Endothelial cell of umbilical vein (primary cell): ENCODE measurements at regions not wholly inside any gene's neighbourhood (a gene's known extent, or its start where the extent isn't known, plus 50 kb on each side); places are given as distances from the start of the nearest gene placed in this dataset.

Experiments
- BruUV-seq: library from RNA; stranded (reverse); fragments of 400-500 nt; replicated peaks from 2 replicates; lab custom pipeline; 2021; lab: Mats Ljungman, UMichigan
- CTCF ChIA-PET: fragments of 300-600, 350-600 bp; sonication (Branson Sonifier 250); formaldehyde crosslinking; loops from one replicate; lab custom pipeline; 2021; ENCODE audit warnings: antibody characterized with exemption, inconsistent platforms; lab: Charles Lee
- POLR2A ChIA-PET: fragments of 300-600, 350-600 bp; sonication (Branson Sonifier 250); formaldehyde crosslinking; loops from one replicate; lab custom pipeline; 2021; ENCODE audit warnings: antibody characterized with exemption, inconsistent platforms; lab: Charles Lee
- DNase-seq: peaks from one replicate; pipeline ENCODE4 v3.0.0-alpha.2; 2011; ENCODE audit warnings: low read depth, low spot score
- FAIRE-seq: peaks from 2 replicates; lab custom pipeline; 2011; peaks lifted over from hg19 to GRCh38; lab: Jason Lieb, UNC
- H2AFZ ChIP-seq: 2 replicates; pipeline ENCODE4 v1.6.0; 2012; ENCODE audit warnings: low read depth, low read length, control low read depth, inconsistent platforms
- H3K27ac ChIP-seq: 2 replicates; pipeline ENCODE4 v1.5.1; 2011; ENCODE audit warnings: low read depth, mild to moderate bottlenecking, control low read depth, low read length, moderate library complexity; ENCODE audit not compliant: insufficient read depth
- H3K27me3 ChIP-seq, 2 experiments: 2 replicates each; pipeline versions ENCODE4 v1.6.0 to v1.6.1; 2011; ENCODE audit warnings: low read length in 2 of 2, mixed read lengths in 1 of 2; ENCODE audit not compliant: control insufficient read depth in 2 of 2, insufficient read depth in 2 of 2
- H3K36me3 ChIP-seq, 2 experiments: 2 replicates in 1 of 2; 3 replicates in 1 of 2; pipeline ENCODE4 v1.5.1; 2011; ENCODE audit warnings: low read length in 2 of 2, mild to moderate bottlenecking in 1 of 2, moderate library complexity in 1 of 2; ENCODE audit not compliant: control insufficient read depth in 2 of 2, insufficient read depth in 2 of 2; ENCODE audit errors: extremely low read depth in 1 of 2
- H3K4me1 ChIP-seq: 3 replicates; pipeline ENCODE4 v1.5.1; 2011; ENCODE audit warnings: mild to moderate bottlenecking, low read length; ENCODE audit not compliant: control insufficient read depth, insufficient read depth; ENCODE audit errors: extremely low read depth
- H3K4me2 ChIP-seq: 2 replicates; pipeline ENCODE4 v1.6.1; 2011; ENCODE audit warnings: low read length, control low read depth, mixed read lengths; ENCODE audit not compliant: insufficient read depth
- H3K4me3 ChIP-seq, 3 experiments: fragments of 200-600 bp in 1 of 3; sonication (generic), shearing (Covaris generic) in 1 of 3; replicated peaks in 1 of 3; 2 replicates each; pipeline ENCODE4 v1.5.1; 2011 to 2016; ENCODE audit warnings: control low read depth in 3 of 3, low read length in 3 of 3, mild to moderate bottlenecking in 2 of 3, inconsistent platforms in 1 of 3, low read depth in 1 of 3, moderate library complexity in 1 of 3; ENCODE audit not compliant: insufficient read depth in 1 of 3
- H3K79me2 ChIP-seq: 2 replicates; pipeline ENCODE4 v1.6.0; 2012; ENCODE audit warnings: low read length, inconsistent platforms; ENCODE audit not compliant: control insufficient read depth, insufficient read depth
- H3K9ac ChIP-seq: replicated peaks from 2 replicates; pipeline ENCODE3; 2011; ENCODE audit warnings: low read length, control low read depth; ENCODE audit not compliant: insufficient read depth; ENCODE audit errors: extremely low read depth
- H3K9me1 ChIP-seq: replicated peaks from 3 replicates; pipeline ENCODE4 v1.6.0; 2011; ENCODE audit warnings: mild to moderate bottlenecking, low read length; ENCODE audit not compliant: control insufficient read depth, insufficient read depth; ENCODE audit errors: extremely low read depth
- H3K9me3 ChIP-seq: replicated peaks from 2 replicates; pipeline ENCODE4 v1.5.1; 2012; ENCODE audit warnings: low read length, inconsistent platforms; ENCODE audit not compliant: control insufficient read depth, insufficient read depth
- H4K20me1 ChIP-seq: replicated peaks from 2 replicates; pipeline ENCODE3; 2011; ENCODE audit warnings: mild to moderate bottlenecking, low read length; ENCODE audit not compliant: control insufficient read depth, insufficient read depth; ENCODE audit errors: extremely low read depth
- FOS ChIP-seq: IDR thresholded peaks from 2 replicates; pipeline ENCODE4 v1.6.1; 2011; ENCODE audit warnings: mild to moderate bottlenecking, low read length, moderate library complexity, borderline replicate concordance; ENCODE audit not compliant: insufficient read depth
- GATA2 ChIP-seq: IDR thresholded peaks from 2 replicates; pipeline ENCODE4 v1.7.0; 2011; ENCODE audit warnings: low read depth, mild to moderate bottlenecking, moderate library complexity, mixed read lengths, low read length; ENCODE audit not compliant: insufficient read length, insufficient read depth
- JUN ChIP-seq: IDR thresholded peaks from 2 replicates; pipeline ENCODE4 v1.6.1; 2011; ENCODE audit warnings: borderline replicate concordance, low read depth; ENCODE audit not compliant: insufficient read length, insufficient read depth
- MYC ChIP-seq: IDR thresholded peaks from one replicate; pipeline ENCODE4 v1.6.1; 2011; ENCODE audit warnings: mild to moderate bottlenecking, low read depth, low read length
- POLR2A ChIP-seq: IDR thresholded peaks from 2 replicates; pipeline ENCODE4 v1.6.1; 2012; ENCODE audit warnings: low read depth, mild to moderate bottlenecking, control low read depth, low read length
- POLR2AphosphoS5 ChIP-seq: IDR thresholded peaks from 2 replicates; pipeline ENCODE4 v1.6.1; 2012; ENCODE audit warnings: low read depth, mild to moderate bottlenecking, control low read depth, low read length, moderate library complexity; ENCODE audit not compliant: insufficient read depth
- dilution Hi-C: fragments of 300-500 bp; cut with MboI; formaldehyde crosslinking; loops from one replicate; pipeline ENCODE4 v1.15.0; 2019; ENCODE audit warnings: low sequenced_read_pairs; ENCODE audit not compliant: extremely low pct_ligation_motif_present
- intact Hi-C: fragments of 100-400 bp; cut with micrococcal nuclease; formaldehyde crosslinking; loops from one replicate; pipeline ENCODE4 v1.10.0; 2022

DNA sequence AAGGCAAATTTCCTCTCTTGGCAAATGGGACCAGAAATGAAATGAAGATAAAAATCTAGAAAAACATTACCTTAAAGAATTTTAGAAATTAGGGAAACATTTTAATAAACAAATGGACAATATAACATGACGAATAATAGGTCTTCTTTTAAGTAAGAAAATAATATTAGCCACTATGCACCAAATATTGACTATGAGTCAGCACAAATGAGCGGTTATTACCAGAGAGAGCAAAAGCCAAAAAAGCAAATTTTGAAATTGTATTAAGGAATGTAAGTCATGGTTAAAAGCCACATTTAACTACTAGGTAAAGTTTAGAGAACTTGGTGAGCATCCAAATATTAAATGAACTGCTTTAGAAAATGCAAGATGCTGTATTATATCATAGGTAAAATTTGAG is 376.6 kb upstream of the JAG1 start:
- intact Hi-C loops = no loop called here
- H3K4me3 ChIP-seq = no peak overlapping the region

GRCh38 chr20:11051136-11051535 is 377.3 kb upstream of the JAG1 start:
- Histone ChIP-seq H2AFZ (no peak overlapping the region), H4K20me1 (no peaks in the 10 kb centered on the region), H3K9ac (no peak overlapping the region), H3K4me1 (no peaks in the 10 kb centered on the region), H3K4me2 (no peak overlapping the region), H3K27me3 (no peaks in the 10 kb centered on the region), H3K79me2 (no peaks in the 10 kb centered on the region), H3K9me1 (no peaks in the 10 kb centered on the region), H3K9me3 (no peaks in the 10 kb centered on the region), H3K27ac (no peak overlapping the region), H3K36me3 (no peaks in the 10 kb centered on the region), H3K4me3 (no peak overlapping the region)
- FAIRE-seq (no peak), DNase-seq (no peak)
- ChIA-PET POLR2A (no interaction called here), CTCF (no interaction called here)
- intact Hi-C loops = no loop called here
- dilution Hi-C loops = no loop called here
- BruUV-seq = no TSS peak
- no peak for TF ChIP-seq POLR2AphosphoS5
- no peak for TF ChIP-seq JUN
- no peak for TF ChIP-seq FOS
- no peak for TF ChIP-seq GATA2
- TF ChIP-seq POLR2A = no peak

More for the DNA sequence above, 376.6 kb upstream of the JAG1 start:
- no peaks in the 10 kb centered on the region for H3K27me3 ChIP-seq
- no TSS peak for BruUV-seq
- no peak overlapping the region for H3K27ac ChIP-seq
- H3K36me3 ChIP-seq = no peaks in the 10 kb centered on the region
- no peaks in the 10 kb centered on the region for H3K79me2 ChIP-seq
- FAIRE-seq = no peak
- H3K9me1 ChIP-seq = no peaks in the 10 kb centered on the region
- dilution Hi-C loops = no loop called here
- no peaks in the 10 kb centered on the region for H4K20me1 ChIP-seq
- H2AFZ ChIP-seq = no peak overlapping the region
- H3K4me2 ChIP-seq = no peak overlapping the region
- ChIA-PET POLR2A (no interaction called here), CTCF (no interaction called here)
- DNase-seq = no peak
- H3K4me1 ChIP-seq = no peaks in the 10 kb centered on the region
- TF ChIP-seq MYC (no peak), POLR2AphosphoS5 (no peak)
- H3K9me3 ChIP-seq = no peaks in the 10 kb centered on the region
- no peak overlapping the region for H3K9ac ChIP-seq
